H9 (cell line): ENCODE measurements at regions not wholly inside any gene's neighbourhood (a gene's known extent, or its start where the extent isn't known, plus 50 kb on each side); places are given as distances from the start of the nearest gene placed in this dataset.

ENCODE experiments used
- DNase-seq: peaks from one replicate; pipeline ENCODE4 v3.0.0-alpha.2; 2017
- H2AFZ ChIP-seq: one replicate; pipeline ENCODE4 v1.6.1; 2013; ENCODE audit warnings: mild to moderate bottlenecking, low read length, control low read depth, moderate library complexity
- H2AK5ac ChIP-seq: 2 replicates; pipeline ENCODE4 v1.6.1; 2013; ENCODE audit warnings: low read length, control low read depth, mixed read lengths; ENCODE audit not compliant: insufficient read length
- H2BK120ac ChIP-seq: one replicate; pipeline ENCODE4 v1.6.1; 2013; ENCODE audit warnings: low read depth, mild to moderate bottlenecking, low read length, control low read depth, inconsistent platforms; ENCODE audit not compliant: poor library complexity, severe bottlenecking
- H2BK12ac ChIP-seq: 2 replicates; pipeline ENCODE4 v1.6.1; 2013; ENCODE audit warnings: low read length, control low read depth, mixed read lengths, low read depth; ENCODE audit not compliant: insufficient read length
- H2BK15ac ChIP-seq: 2 replicates; pipeline ENCODE4 v1.6.1; 2013; ENCODE audit warnings: low read depth, low read length, control low read depth
- H2BK20ac ChIP-seq: one replicate; pipeline ENCODE4 v1.6.1; 2013; ENCODE audit warnings: low read depth, mild to moderate bottlenecking, low read length, control low read depth, inconsistent platforms; ENCODE audit not compliant: poor library complexity, severe bottlenecking
- H2BK5ac ChIP-seq: 2 replicates; pipeline ENCODE4 v1.6.1; 2013; ENCODE audit warnings: low read length, control low read depth, mixed read lengths; ENCODE audit not compliant: insufficient read length
- H3K14ac ChIP-seq: 2 replicates; pipeline ENCODE4 v1.6.1; 2013; ENCODE audit warnings: low read length, control low read depth; ENCODE audit not compliant: insufficient read depth
- H3K18ac ChIP-seq: 2 replicates; pipeline ENCODE4 v1.6.1; 2013; ENCODE audit warnings: low read depth, mild to moderate bottlenecking, mixed read lengths, low read length, control low read depth; ENCODE audit not compliant: insufficient read length
- H3K23ac ChIP-seq: 2 replicates; pipeline ENCODE4 v1.6.1; 2013; ENCODE audit warnings: low read length, control low read depth, mixed read lengths, low read depth; ENCODE audit not compliant: insufficient read length
- H3K23me2 ChIP-seq: 2 replicates; pipeline ENCODE4 v1.6.1; 2013; ENCODE audit warnings: low read depth, mild to moderate bottlenecking, mixed read lengths, low read length, control low read depth; ENCODE audit not compliant: insufficient read length, poor library complexity, severe bottlenecking
- H3K27ac ChIP-seq: 2 replicates; pipeline ENCODE4 v1.5.1; 2013; ENCODE audit warnings: low read length, control low read depth, mixed read lengths, low read depth; ENCODE audit not compliant: insufficient read length
- H3K27me3 ChIP-seq: 2 replicates; pipeline ENCODE4 v1.6.1; 2013; ENCODE audit warnings: low read length, control low read depth, inconsistent platforms; ENCODE audit not compliant: insufficient read depth
- H3K4ac ChIP-seq: 2 replicates; pipeline ENCODE4 v1.6.1; 2013; ENCODE audit warnings: low read depth, mild to moderate bottlenecking, control low read depth, inconsistent platforms, low read length, moderate library complexity
- H3K4me1 ChIP-seq: 2 replicates; pipeline ENCODE4 v1.6.1; 2013; ENCODE audit warnings: low read length, control low read depth, inconsistent platforms; ENCODE audit not compliant: insufficient read depth
- H3K4me2 ChIP-seq: 2 replicates; pipeline ENCODE4 v1.6.1; 2013; ENCODE audit warnings: low read length, control low read depth, mixed read lengths; ENCODE audit not compliant: insufficient read length, insufficient read depth
- H3K56ac ChIP-seq: 2 replicates; pipeline ENCODE4 v1.6.1; 2013; ENCODE audit warnings: low read depth, mild to moderate bottlenecking, mixed read lengths, low read length, control low read depth; ENCODE audit not compliant: insufficient read length
- H3K79me1 ChIP-seq: 2 replicates; pipeline ENCODE4 v1.6.1; 2013; ENCODE audit warnings: low read depth, mild to moderate bottlenecking, moderate library complexity, low read length, control low read depth, inconsistent platforms; ENCODE audit not compliant: insufficient read depth, poor library complexity, severe bottlenecking
- H3K79me2 ChIP-seq: 2 replicates; pipeline ENCODE4 v1.6.1; 2013; ENCODE audit warnings: low read length, control low read depth, inconsistent platforms; ENCODE audit not compliant: insufficient read depth
- H3K9ac ChIP-seq: 2 replicates; pipeline ENCODE4 v1.6.1; 2013; ENCODE audit warnings: low read length, control low read depth, mixed read lengths; ENCODE audit not compliant: insufficient read length; ENCODE audit errors: extremely low read depth
- H3K9me3 ChIP-seq: one replicate; pipeline ENCODE4 v1.6.1; 2013; ENCODE audit warnings: low read depth, low read length, inconsistent platforms; ENCODE audit not compliant: control insufficient read depth
- H3T11ph ChIP-seq: one replicate; pipeline ENCODE4 v1.6.1; 2013; ENCODE audit warnings: mild to moderate bottlenecking, low read length, control low read depth, inconsistent platforms
- H4K20me1 ChIP-seq: one replicate; pipeline ENCODE4 v1.6.1; 2013; ENCODE audit not compliant: control insufficient read depth, insufficient read length, insufficient read depth
- H4K5ac ChIP-seq: 2 replicates; pipeline ENCODE4 v1.6.1; 2013; ENCODE audit warnings: low read depth, mild to moderate bottlenecking, mixed read lengths, low read length, control low read depth; ENCODE audit not compliant: insufficient read length
- H4K8ac ChIP-seq: replicated peaks from 2 replicates; pipeline ENCODE4 v1.6.1; 2013; ENCODE audit warnings: low read length, control low read depth, mixed read lengths, low read depth; ENCODE audit not compliant: insufficient read length
- H4K91ac ChIP-seq: 2 replicates; pipeline ENCODE4 v1.6.1; 2013; ENCODE audit warnings: low read depth, mild to moderate bottlenecking, moderate library complexity, mixed read lengths, low read length, control low read depth; ENCODE audit not compliant: insufficient read length
- H3K27ac Mint-ChIP-seq, 3 experiments: 2 replicates in 2 of 3; 3 replicates in 1 of 3; pipeline ENCODE4 v1.8.0; 2020 to 2021; ENCODE audit warnings: mixed read lengths in 3 of 3, mild to moderate bottlenecking in 1 of 3, moderate library complexity in 1 of 3
- H3K27me3 Mint-ChIP-seq: 2 replicates; pipeline ENCODE4 v1.8.0; 2021; ENCODE audit warnings: low read depth, mild to moderate bottlenecking, moderate library complexity, mixed read lengths
- H3K36me3 Mint-ChIP-seq, 3 experiments: 2 replicates in 2 of 3; 3 replicates in 1 of 3; pipeline ENCODE4 v1.8.0; 2020 to 2021; ENCODE audit warnings: low read depth in 3 of 3, mixed read lengths in 3 of 3; ENCODE audit not compliant: insufficient read depth in 1 of 3
- H3K4me1 Mint-ChIP-seq, 2 experiments: 2 replicates each; pipeline ENCODE4 v1.8.0; 2020; ENCODE audit warnings: mixed read lengths in 2 of 2
- H3K4me3 Mint-ChIP-seq, 2 experiments: 2 replicates in 1 of 2; 3 replicates in 1 of 2; pipeline ENCODE4 v1.8.0; 2020 to 2021; ENCODE audit warnings: mild to moderate bottlenecking in 2 of 2, mixed read lengths in 2 of 2, moderate library complexity in 1 of 2
- H3K9me3 Mint-ChIP-seq, 2 experiments: 2 replicates in 1 of 2; 3 replicates in 1 of 2; pipeline ENCODE4 v1.8.0; 2020; ENCODE audit warnings: mild to moderate bottlenecking in 2 of 2, mixed read lengths in 2 of 2, moderate library complexity in 1 of 2
- CTCF ChIP-seq: fragments of 200-600 bp; sonication (generic); conservative IDR thresholded peaks from 3 replicates; pipeline ENCODE4 v1.8.0; 2021; ENCODE audit warnings: antibody characterized with exemption, mild to moderate bottlenecking
- WGBS: extraction: QIAGEN DNeasy Blood & Tissue Kit; methylation state at CpG from one replicate; pipeline ENCODE4 v1.1.7; 2013; ENCODE audit warnings: missing lambda C conversion rate, low lambda C conversion rate, mixed read lengths; ENCODE audit not compliant: insufficient read length; ENCODE audit errors: extremely low coverage; 5-methylcytosine and 5-hydroxymethylcytosine counted together

DNA sequence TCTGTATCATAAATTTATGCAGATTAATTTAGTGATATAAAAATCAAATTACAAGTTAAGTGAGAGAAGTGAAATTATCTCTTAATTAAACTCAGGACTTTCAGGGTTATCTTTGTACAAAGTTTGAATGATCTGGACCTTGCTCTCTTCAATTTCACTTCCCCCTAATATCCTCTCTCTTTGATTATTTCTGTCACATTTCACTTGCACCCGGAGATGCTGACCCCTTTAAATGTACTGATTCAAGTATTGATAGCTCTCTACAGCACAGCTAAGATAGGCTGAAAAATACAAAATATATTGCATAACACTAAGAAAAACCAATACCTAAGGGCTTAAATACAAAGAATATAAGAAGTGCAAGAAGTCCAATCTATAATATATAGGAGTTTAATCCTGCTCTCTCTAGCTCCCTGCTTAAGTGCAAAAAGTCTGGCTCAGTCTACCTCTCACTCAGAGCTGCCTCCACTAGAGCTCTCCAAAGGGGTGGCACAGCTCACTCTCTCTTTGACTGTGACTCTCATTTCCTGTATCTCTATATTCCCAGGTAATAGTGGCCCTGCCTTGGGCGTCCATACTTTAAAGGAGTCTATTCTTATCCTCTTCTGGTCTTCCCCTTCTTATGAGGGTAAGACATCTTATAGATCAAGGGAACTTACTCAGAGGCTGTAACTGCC is 588.4 kb downstream of the RFPL4B start:
- Histone ChIP-seq H2BK120ac (no peak overlapping the region), H3K18ac (no peak overlapping the region), H2BK5ac (no peak overlapping the region), H3K27me3 (no peaks in the 10 kb centered on the region), H2AK5ac (no peak overlapping the region), H4K8ac (no peak overlapping the region), H4K91ac (no peak overlapping the region), H3K4me2 (no peak overlapping the region), H2BK12ac (no peak overlapping the region), H3K79me1 (no peaks in the 10 kb centered on the region), H2BK20ac (no peak overlapping the region), H3K56ac (no peak overlapping the region), H2BK15ac (no peak overlapping the region), H3K14ac (no peak overlapping the region), H2AFZ (no peak overlapping the region), H3K23me2 (no peaks in the 10 kb centered on the region), H3K27ac (no peak overlapping the region), H3K9me3 (no peaks in the 10 kb centered on the region), H3K79me2 (no peaks in the 10 kb centered on the region), H3K4ac (no peak overlapping the region), H4K5ac (no peak overlapping the region), H4K20me1 (no peaks in the 10 kb centered on the region), H3K9ac (no peak overlapping the region), H3K23ac (no peak overlapping the region), H3K4me1 (no peaks in the 10 kb centered on the region; the same call in 1 of the 2 replicates), H3T11ph (no peak overlapping the region)
- TF ChIP-seq CTCF, result no peak
- no peaks in the 10 kb centered on the region for H3K27me3 Mint-ChIP-seq
- WGBS, result no CpG with 5 or more reads among the region's 2 CpGs
- H3K4me3 Mint-ChIP-seq, result no peak overlapping the region
- H3K36me3 Mint-ChIP-seq, result no peaks in the 10 kb centered on the region
- no peak for DNase-seq
- no peaks in the 10 kb centered on the region for H3K9me3 Mint-ChIP-seq
- peaks cover 2% of the 10 kb centered on the region in 2 experiments for H3K4me1 Mint-ChIP-seq
- H3K27ac Mint-ChIP-seq, result no peak overlapping the region
